IMR-90 (cell line): ENCODE measurements at regions not wholly inside any gene's neighbourhood (a gene's known extent, or its start where the extent isn't known, plus 50 kb on each side); places are given as distances from the start of the nearest gene placed in this dataset.

Experiments
- BHLHE40 ChIP-seq: fragments of 150-350 bp; IDR thresholded peaks from 2 replicates; pipeline ENCODE4 v1.6.1; 2016; ENCODE audit warnings: mild to moderate bottlenecking, low read depth, low read length
- CEBPB ChIP-seq: IDR thresholded peaks from 2 replicates; pipeline ENCODE4 v1.6.1; 2012; ENCODE audit warnings: low read depth, low read length, improper control_type of control experiment
- CHD1 ChIP-seq: IDR thresholded peaks from 2 replicates; pipeline ENCODE4 v1.6.1; 2012; ENCODE audit warnings: low read depth, low read length, improper control_type of control experiment
- FOS ChIP-seq: fragments of 150-350 bp; IDR thresholded peaks from 2 replicates; pipeline ENCODE4 v1.6.1; 2016; ENCODE audit warnings: low read depth, low read length
- MAFK ChIP-seq: IDR thresholded peaks from 2 replicates; pipeline ENCODE4 v1.6.1; 2012; ENCODE audit warnings: low read depth, low read length, improper control_type of control experiment
- MAZ ChIP-seq: IDR thresholded peaks from 2 replicates; pipeline ENCODE4 v1.6.1; 2012; ENCODE audit warnings: low read depth, mild to moderate bottlenecking, low read length, improper control_type of control experiment, moderate library complexity, borderline replicate concordance
- MXI1 ChIP-seq: IDR thresholded peaks from 2 replicates; pipeline ENCODE4 v1.6.1; 2012; ENCODE audit warnings: low read depth, mild to moderate bottlenecking, low read length, moderate library complexity, borderline replicate concordance
- NFE2L2 ChIP-seq: fragments of 150-350 bp; IDR thresholded peaks from 2 replicates; pipeline ENCODE4 v1.6.1; 2016; ENCODE audit warnings: low read depth, mild to moderate bottlenecking, low read length
- POLR2A ChIP-seq: IDR thresholded peaks from 2 replicates; pipeline ENCODE4 v1.6.1; 2012; ENCODE audit warnings: mild to moderate bottlenecking, low read depth, low read length
- RAD21 ChIP-seq: IDR thresholded peaks from 2 replicates; pipeline ENCODE4 v1.6.1; 2012; ENCODE audit warnings: low read length, improper control_type of control experiment
- RCOR1 ChIP-seq: IDR thresholded peaks from 2 replicates; pipeline ENCODE4 v1.6.1; 2012; ENCODE audit warnings: mild to moderate bottlenecking, low read length, improper control_type of control experiment; ENCODE audit not compliant: insufficient replicate concordance
- RFX5 ChIP-seq: IDR thresholded peaks from 2 replicates; pipeline ENCODE4 v1.8.0; 2012; ENCODE audit warnings: low read depth, mild to moderate bottlenecking, low read length, moderate library complexity
- SMC3 ChIP-seq: fragments of 150-350 bp; IDR thresholded peaks from 2 replicates; pipeline ENCODE4 v1.6.1; 2016; ENCODE audit warnings: low read depth, mild to moderate bottlenecking, antibody characterized with exemption, low read length, moderate library complexity
- TF ChIP-seq, protein P1 (sequence below): conservative IDR thresholded peaks from 2 replicates; pipeline ENCODE4 v1.5.1; 2012; ENCODE audit warnings: mild to moderate bottlenecking, low read depth, low read length, improper control_type of control experiment

DNA sequence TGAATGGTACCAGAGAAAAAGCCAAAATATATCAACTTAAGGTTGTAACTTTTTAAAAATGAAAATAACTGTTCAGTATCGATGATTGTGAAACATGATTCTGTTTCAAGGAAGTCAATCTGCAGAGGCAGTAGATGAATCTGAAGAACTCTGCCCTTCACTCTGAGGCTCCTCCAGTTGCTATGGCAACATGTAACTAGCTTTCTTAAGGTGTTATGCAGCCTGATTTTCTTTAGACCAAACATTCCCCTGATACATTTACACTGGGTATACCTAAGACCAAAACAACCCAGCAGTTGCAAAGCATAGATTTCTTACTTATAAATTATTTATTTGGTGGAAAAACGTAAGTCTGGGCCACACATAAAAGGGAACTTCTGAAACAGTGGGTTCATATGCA, 133.6 kb upstream of the RASGEF1B start:
- no peak for TF ChIP-seq CEBPB
- TF ChIP-seq, protein P1, sequence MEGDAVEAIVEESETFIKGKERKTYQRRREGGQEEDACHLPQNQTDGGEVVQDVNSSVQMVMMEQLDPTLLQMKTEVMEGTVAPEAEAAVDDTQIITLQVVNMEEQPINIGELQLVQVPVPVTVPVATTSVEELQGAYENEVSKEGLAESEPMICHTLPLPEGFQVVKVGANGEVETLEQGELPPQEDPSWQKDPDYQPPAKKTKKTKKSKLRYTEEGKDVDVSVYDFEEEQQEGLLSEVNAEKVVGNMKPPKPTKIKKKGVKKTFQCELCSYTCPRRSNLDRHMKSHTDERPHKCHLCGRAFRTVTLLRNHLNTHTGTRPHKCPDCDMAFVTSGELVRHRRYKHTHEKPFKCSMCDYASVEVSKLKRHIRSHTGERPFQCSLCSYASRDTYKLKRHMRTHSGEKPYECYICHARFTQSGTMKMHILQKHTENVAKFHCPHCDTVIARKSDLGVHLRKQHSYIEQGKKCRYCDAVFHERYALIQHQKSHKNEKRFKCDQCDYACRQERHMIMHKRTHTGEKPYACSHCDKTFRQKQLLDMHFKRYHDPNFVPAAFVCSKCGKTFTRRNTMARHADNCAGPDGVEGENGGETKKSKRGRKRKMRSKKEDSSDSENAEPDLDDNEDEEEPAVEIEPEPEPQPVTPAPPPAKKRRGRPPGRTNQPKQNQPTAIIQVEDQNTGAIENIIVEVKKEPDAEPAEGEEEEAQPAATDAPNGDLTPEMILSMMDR: no peak
- no peak for TF ChIP-seq SMC3
- TF ChIP-seq FOS: no peak
- TF ChIP-seq MAFK: no peak
- TF ChIP-seq POLR2A: no peak
- no peak for TF ChIP-seq RAD21
- no peak for TF ChIP-seq NFE2L2
- no peak for TF ChIP-seq MXI1
- no peak for TF ChIP-seq CHD1
- TF ChIP-seq BHLHE40: no peak
- TF ChIP-seq MAZ: no peak
- no peak for TF ChIP-seq RCOR1
- no peak for TF ChIP-seq RFX5
